GM18508 (cell line): ENCODE measurements at regions not wholly inside any gene's neighbourhood (a gene's known extent, or its start where the extent isn't known, plus 50 kb on each side); places are given as distances from the start of the nearest gene placed in this dataset.
A peak's percentile ranks its signal among the peaks of the same experiment; 100 is the strongest.
"Not testable (repeated sequence)": the region's sequence is repeated elsewhere in the genome, so short reads cannot be mapped to it uniquely, and the experiment has no call there.

Experiments used
- ATAC-seq: cut with Tn5 transposase; IDR thresholded peaks from one replicate; pipeline ENCODE4 v1.9.1; 2021; ENCODE audit warnings: moderate number of reproducible peaks; ENCODE audit not compliant: insufficient read depth, unreplicated experiment

DNA sequence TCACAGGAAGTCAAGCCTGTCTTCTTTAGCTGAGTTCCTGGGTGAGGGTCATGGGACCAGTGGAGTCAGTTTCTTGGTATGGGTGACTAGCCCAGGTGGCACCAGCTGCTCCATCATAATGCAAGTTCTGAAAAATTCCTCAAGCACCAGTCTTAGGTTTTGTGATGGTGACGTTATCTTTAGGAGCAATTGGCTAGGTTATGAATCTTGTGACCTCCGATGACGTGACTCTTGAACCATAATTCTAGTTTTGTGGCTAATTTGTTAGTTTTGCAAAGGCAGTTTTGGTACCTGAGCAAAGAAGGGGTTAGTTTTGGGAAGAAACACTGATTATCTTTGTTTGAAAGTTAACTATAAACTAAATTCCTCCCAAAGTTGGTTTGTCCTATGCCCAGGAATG is 608.4 kb downstream of the VGLL3 start:
- ATAC-seq: no peak

DNA sequence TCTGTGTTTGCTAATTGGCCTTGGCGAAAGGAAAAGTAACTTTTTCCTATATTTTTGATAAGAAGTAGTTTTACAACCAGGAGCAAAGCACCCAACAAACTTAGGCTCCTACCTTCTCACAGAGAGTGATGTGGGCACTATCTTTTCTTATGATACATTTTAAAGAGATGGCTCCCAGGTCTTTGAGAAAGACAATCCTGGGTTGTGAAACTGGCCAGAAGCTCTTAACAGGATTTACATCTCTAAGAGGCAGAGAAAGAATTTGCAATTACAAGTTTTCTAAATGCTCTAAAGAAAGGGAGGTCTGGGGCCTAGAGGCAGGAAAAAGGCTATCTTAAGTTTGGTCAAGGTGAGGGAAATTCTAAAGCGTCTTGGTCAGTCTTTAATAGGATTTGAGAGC is 609.7 kb downstream of the VGLL3 start:
- no peak for ATAC-seq

DNA sequence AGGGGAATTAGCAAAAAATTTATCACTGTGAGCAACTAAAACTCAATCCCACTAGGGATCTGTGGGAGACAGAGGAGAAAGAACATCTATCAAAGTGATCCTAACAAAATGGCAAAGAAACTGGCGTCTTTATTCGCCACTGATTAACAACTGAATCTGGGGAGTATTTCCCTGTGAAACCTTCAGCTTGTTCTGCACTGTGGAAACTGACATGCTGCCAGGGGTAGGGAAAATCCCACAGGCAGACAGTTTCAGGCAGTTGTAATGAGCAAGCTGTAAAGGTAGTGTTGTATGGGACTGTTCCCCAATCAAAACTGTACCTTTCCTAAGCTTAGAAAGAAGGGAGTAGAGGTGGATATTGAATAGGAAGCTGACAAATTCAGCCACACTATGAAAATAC is 611.7 kb downstream of the VGLL3 start:
- no peak for ATAC-seq

DNA sequence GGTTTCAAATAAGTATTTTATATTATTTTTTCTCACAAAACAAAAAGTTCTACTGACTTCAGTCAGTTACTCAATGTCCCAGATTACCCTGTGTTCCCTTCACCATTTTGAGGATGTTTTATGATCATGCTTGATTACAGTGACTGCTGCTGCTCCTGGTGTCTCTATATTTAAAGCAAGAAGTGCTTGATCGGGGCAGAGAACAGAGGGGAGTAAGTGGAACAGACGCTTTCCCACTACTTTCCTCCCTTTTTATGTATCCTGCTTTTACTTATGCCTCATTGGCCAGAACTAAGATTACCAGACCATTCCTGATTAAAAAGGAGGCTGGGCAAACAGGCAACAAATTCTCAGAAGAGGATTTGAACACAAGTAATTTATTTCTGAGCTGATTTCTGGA is 612.1 kb downstream of the VGLL3 start:
- no peak for ATAC-seq

DNA sequence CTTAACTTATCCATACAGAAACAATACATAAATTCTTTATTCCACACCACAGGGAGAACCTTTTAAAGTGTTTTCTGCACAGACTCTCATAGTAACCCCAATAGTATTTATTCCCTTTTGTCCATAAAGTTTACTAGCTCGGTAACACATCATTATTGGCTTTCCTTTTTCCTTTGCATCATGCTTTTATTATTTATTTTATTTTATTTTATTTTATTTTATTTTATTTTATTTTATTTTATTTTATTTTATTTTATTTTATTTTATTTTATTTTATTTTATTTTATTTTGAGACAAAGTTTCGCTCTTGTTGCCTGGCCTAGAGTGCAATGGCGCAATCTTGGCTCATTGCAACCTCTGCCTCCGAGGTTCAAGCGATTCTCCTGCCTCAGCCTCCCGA is 655.4 kb downstream of the VGLL3 start:
- not testable (repeated sequence) for ATAC-seq

DNA sequence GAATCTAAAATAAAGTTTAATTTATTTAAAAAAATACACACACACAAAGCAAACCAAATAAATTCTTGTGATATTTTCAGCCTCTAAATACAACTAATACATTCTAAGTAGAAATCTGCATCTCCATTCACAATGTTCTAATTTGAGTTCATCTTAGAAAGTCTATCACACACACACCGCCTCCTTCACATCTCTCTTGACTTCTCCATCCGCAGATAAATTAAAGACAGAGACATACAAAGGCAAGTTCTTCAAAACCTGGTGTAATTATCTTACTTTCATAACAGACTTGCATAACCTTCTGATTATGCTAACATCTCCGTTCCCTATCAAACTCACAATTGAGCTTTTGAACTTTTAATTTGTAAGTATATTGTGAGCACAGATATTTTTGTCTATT is 657.3 kb downstream of the VGLL3 start:
- ATAC-seq: no peak

DNA sequence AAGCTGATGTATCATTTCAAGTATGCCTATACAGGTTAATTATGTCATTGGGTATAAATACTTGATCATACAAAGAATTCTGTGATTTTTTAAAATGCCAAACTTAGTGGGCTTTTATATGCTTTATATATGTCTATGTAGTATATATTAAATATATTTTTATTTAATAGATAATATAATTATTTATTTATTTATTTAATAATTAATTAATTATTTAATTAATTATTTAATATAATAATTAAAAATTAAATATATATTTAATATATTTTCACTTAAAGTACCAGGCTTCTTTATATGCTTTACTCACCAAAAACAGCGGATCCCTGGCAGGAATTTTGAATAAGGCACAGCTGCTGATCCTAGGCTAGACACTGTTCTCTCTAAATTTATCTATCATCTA is 687.0 kb downstream of the VGLL3 start:
- no peak for ATAC-seq

DNA sequence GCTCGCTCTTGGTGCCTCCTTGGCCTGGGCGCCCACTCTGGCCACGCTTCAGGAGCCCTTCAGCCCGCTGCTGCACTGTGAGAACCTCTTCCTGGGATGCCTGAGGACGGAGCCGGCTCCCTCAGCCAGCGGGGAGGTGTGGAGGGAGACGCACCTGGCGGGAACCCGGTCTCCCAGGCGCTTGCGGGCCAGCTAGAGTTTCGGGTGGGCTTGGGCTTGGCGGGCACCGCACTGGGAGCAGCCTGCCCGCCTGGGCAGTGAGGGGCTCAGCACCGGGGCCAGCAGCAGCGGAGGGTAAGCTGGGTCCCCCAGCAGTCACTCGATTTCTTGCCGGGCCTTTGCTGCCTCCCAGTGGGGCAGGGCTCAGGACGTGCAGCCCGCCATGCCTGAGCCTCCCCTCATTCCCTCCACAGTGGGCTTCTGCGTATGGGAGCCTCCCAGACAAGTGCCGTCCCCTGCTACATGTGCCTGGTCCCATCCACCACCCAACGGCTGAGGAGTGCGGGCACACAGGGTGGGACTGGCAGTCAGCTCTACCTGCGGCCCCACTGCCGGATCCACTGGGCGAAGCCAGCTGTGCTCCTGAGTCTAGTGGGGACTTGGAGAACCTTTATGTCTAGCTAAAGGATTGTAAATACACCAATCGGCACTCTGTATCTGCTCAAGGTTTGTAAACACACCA is 708.7 kb downstream of the VGLL3 start:
- ATAC-seq: no peak

DNA sequence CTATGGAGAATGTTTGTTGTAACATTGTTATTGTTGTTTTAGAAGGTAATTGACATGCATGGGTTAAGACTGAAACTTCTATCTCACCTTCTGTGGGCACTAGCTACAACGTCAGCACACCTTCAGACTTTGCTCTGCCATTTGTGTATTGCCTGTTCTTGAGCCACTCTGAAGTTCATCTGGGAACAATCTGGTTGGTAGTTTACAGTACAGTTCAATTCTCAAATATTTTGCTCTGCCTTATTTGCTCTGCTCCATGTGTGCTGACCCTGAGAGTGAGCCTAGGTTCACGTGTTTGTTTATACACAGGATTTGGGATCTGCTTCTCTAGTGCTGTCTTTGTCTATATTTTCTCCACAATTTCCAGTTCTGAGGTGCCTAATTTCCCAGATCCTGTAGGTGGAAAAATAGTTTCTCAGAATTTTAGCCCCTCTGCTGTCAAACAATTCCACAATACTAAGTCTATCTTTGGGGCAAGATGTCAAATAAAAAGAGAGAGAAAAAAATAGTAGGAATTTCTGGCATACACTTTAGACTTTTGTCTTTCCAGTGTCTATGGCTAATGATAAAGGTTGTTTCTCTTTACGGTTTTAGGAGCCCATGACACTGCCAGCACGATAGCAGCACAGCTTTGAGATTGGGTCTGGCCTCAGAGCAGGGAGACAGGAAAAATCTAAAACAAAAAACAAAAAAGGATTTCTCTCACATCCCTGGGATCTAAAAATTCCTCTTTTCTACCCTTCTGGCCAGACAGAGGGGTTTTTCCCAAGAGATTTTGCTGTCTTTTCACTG is 721.4 kb downstream of the VGLL3 start:
- ATAC-seq: no peak

DNA sequence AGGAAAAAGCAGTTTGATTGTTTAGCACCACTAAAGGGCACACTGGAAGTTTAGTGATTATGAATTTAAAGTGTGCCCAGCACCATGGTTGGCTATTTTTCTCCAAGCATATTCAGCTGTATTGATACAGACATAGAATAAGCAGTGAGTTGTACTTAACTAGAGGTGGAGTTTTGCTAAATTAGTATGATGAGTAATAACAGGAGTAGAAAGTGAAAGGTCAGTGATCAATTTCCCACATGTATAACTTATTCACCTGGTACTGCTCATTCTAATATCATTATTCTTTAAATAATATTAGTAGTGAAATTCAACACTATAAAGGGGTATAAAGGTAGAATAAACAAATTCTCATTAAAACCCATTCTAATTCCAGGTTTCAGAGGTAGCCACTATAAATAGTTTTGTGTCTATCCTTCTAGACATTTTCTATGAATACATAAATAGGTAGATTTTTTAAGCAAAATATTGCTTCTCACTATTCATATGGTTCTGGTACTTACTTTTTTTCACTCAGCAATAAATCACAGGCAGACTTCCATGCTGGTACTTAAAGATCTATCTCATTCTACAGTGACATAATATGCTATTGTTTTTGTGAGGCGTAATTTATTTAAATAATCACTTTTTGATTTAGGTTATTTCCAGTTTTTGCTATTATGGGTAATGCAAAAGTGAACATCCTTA is 732.9 kb downstream of the VGLL3 start:
- peak; percentile 70 for ATAC-seq

DNA sequence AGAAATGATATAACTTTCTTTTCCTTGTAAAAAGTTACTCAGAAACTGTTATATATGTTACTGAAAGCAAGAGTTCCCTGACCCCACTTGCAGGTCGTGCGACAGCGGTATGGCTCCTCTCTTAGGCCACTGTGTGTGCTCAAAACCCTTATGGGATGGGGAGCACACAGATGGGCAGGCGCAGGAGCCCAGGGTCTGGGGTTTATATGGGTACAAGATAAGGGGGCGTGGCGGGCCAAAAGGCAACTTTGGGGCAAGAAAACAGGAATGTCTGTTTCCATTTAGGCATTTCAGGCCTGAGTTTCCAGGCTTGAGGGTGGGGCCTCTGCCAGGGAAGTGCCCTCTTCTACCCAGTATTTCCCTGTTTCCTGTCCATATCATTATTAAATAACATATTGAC is 736.5 kb downstream of the VGLL3 start:
- ATAC-seq: no peak

DNA sequence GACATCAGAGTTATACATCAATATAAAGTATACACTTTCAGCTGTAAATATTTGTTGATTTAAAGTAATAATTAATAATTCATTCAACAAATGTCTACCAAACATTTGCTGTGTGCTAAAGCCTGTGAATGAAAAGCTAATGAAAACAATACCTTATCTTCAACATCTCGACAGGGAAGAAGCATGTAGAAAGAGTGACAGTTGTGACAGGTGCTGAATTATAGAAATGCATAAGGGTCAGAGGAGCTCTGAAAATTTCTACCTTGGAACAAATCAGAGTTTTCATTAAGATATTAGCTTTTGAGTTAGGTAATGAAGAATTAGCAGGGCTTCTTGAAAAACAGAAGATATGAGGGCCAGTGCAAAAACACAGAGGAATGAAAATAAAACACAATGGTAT is 739.2 kb downstream of the VGLL3 start:
- no peak for ATAC-seq

DNA sequence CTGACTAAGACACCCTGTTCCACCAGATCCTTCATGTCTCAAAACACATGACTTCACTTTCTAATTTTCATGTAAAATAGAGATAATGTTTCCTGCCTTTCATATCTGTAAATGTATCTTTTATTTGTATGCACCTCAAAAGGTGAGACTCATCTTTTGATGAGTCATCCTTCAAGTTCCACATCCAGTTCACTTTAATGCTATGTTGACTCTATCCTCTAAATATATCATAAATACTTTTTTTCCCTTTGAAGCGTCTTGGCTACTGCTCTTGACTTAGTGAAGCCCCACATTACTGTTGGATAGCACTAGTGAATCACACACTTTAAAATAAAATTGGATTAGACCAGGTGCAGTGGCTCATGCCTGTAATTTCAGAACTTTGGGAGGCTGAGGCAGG is 741.1 kb downstream of the VGLL3 start:
- no peak for ATAC-seq

DNA sequence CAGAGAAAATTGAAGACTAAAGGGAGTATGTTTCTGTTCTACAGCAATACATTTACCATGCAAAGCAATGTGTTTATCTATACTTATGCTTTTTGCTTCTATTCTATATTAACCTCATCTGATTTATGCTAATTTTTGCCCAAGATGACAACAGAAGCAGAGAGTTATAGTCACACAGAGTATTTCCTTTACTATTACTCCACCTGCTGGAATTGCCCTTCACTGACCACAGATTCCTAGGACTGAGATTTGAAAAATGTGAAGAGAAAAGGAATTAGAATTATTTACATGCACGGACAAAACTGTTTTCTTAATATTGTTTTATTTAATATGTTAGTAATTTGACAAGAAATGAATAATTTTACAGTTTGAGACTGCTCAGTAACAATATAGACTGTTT is 745.6 kb downstream of the VGLL3 start:
- no peak for ATAC-seq

DNA sequence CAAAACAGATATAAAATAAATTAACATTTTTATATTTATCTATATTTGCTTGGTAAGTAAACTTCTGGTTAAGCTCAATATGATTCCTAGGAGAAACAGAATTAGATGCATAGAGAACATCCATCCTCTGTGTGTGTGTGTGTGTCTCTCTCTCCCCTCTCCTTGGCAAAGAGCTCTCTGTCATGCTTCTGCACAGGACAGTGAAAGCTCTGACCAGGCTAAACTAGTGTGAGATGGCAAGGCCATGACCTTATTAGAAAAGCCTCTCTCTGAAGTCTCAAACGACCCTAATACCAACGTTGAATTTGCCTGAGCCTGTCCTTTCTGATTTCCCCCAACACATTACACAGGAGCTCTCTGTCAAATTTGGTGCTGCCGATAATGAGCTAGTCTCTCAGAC is 746.0 kb downstream of the VGLL3 start:
- ATAC-seq: no peak

DNA sequence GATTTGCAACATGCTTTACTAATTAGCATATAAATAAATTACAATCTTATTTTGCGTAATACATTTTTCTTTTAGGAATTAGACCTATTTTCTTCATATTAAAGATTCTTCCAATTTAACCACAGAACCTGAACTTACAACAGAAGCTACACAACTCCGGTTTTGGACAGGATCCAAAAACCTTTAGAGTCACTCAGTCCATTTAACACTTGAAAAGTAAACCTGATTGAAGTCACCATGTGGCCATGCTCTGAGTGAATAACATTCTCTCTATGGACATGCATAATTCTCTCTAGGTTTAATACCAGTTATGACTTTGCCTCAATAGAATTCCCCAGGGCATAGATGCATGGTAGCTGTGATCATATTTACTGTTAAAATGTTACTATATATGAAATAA is 751.0 kb downstream of the VGLL3 start:
- no peak for ATAC-seq

DNA sequence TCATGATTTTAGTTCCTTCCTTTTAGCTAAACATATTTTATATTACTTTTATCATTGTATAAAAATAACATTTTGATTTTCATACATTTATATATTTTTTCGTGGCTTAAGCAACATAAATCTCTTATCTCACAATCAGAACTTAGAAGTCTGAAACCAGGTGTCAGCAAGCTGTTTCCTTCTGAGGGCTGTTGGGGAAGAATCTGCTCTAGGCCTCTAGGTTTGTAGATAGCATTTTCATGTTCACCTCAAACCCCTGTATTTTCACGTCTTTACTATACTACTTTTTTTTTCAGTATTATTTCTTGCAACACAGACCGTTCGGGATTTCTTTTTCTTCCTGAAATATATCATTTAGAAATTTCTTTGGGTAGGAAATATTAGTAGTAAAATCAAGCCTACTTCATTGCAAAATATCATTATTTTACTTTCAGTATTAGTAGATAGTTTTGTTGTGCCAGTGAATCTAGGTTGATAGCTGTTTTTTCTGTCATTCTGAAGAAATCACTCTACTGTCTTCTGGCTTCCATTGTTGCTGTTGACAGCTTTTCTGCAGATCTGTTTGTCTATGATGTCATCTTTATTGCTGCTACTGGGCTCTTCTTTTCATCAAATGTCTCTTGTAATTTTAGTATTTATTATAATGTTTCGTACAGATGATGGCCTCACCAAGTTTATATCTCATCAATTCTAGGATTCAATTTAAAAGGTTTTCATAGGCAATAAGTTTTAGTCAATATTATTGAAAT is 756.3 kb downstream of the VGLL3 start:
- ATAC-seq: no peak

DNA sequence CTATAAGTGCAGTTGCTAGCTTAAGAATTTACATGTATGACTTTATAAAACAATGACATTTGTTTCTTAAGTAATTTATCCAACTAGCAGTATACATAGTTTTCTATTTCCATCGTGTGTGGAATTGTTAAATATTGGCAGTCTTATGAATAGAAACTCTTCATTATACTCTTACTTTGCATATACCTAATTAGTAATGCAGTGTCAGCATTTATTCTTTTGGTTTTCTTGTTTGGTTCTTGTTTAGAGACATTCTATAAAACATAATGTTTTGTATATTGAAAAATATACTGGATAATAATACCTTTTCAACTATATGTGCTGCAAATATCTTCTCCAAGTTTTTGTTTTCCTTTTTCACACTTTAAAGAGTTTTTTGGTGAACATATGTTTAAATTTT is 760.2 kb downstream of the VGLL3 start:
- ATAC-seq: no peak

DNA sequence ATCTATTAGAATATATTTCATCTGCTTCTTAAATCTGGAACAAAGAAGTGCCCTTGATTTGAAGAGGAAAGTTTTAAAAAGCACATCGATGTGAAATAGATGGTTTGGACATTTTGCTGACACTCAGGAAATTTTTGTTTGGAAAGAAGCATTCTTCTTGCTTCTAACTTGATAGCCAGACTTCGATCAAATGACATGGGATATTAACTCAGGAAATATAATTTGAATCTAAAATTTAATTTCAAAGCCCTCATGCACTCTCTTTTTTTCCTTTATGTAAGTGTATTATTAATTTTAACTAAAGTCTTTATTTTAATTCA is 761.2 kb downstream of the VGLL3 start:
- no peak for ATAC-seq

DNA sequence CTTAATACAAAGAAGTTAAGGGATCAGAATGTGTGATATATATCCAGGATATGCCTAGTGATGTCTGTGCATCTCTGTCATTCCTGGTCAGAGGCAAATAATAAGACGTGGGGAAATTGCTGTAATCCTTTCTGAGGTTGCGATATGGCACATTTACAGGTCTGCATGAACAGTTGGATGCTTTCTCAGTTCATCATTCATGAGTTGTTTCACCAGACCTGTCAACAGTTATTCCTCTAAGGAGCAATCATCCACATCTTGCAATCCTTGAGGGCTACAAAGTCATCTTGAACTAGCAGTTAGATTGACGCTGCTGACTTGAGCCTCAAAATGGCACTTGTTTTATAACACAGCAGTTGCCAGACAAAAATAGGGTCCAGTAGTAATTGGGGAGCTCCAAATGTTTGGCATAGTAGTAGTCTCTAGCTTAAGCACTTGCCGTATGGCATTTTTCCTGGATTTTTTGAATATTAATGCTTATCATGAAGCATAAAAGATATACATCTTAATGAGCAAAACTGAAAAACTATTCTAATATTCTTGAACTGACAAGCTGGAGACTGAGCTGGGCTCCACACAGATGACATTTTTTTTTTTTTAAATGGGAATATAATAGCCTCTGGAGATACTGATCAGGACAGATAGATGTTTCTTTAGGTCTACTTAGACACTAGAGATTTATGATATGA is 761.7 kb downstream of the VGLL3 start:
- no peak for ATAC-seq
